Tibial nerve (tissue), 4 donors: ENCODE measurements at regions not wholly inside any gene's neighbourhood (a gene's known extent, or its start where the extent isn't known, plus 50 kb on each side); places are given as distances from the start of the nearest gene placed in this dataset.

Experiments used
- EP300 ChIP-seq, 2 donors: sonication (generic); formaldehyde crosslinking; IDR thresholded peaks; one replicate each; pipeline ENCODE4 v1.6.1; 2017; ENCODE audit warnings: antibody characterized with exemption in 2 of 2, mild to moderate bottlenecking in 1 of 2
- POLR2A ChIP-seq, 2 donors: fragments of 450-650 bp; IDR thresholded peaks; one replicate each; pipeline ENCODE4 v1.6.1; 2017; ENCODE audit warnings: antibody characterized with exemption in 2 of 2, mild to moderate bottlenecking in 2 of 2, moderate library complexity in 2 of 2
- TF ChIP-seq, protein P1 (sequence below), 5 experiments: fragments of 200-600 bp in 3 of 5; fragments of 450-650 bp in 2 of 5; sonication (generic) in 3 of 5; IDR thresholded peaks; one replicate each; pipeline ENCODE4 v1.5.1; 2016 to 2019; ENCODE audit warnings: antibody characterized with exemption in 5 of 5, mild to moderate bottlenecking in 3 of 5, moderate library complexity in 2 of 5

DNA sequence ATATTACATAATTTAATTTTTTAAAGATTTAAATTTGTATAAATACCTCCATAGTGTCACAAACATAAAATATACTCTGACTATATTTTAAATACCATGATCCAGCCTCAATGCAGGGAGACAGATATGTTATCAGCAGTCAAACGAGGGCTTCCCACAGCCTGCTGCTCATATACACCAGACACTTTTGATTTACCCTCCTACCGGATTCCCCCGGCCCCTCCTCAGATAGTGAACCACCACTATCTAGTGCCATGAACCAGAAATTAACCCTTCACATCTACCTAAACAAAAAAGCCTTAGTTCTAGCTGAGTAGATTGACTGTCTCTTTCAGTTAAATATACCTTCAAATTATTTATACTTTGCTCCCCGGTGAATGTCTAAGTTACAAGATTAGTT lies 52.4 kb upstream of the C1orf53 start:
- TF ChIP-seq EP300 (IDR thresholded peaks at IDR 0.05) (no peak), POLR2A (IDR thresholded peaks at IDR 0.05) (no peak)
- TF ChIP-seq, protein P1, sequence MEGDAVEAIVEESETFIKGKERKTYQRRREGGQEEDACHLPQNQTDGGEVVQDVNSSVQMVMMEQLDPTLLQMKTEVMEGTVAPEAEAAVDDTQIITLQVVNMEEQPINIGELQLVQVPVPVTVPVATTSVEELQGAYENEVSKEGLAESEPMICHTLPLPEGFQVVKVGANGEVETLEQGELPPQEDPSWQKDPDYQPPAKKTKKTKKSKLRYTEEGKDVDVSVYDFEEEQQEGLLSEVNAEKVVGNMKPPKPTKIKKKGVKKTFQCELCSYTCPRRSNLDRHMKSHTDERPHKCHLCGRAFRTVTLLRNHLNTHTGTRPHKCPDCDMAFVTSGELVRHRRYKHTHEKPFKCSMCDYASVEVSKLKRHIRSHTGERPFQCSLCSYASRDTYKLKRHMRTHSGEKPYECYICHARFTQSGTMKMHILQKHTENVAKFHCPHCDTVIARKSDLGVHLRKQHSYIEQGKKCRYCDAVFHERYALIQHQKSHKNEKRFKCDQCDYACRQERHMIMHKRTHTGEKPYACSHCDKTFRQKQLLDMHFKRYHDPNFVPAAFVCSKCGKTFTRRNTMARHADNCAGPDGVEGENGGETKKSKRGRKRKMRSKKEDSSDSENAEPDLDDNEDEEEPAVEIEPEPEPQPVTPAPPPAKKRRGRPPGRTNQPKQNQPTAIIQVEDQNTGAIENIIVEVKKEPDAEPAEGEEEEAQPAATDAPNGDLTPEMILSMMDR (IDR thresholded peaks at IDR 0.05): no peak
